ENCODE measurements at regions not wholly inside any gene's neighbourhood (a gene's known extent, or its start where the extent isn't known, plus 50 kb on each side); places are given as distances from the start of the nearest gene placed in this dataset.

- ATAC-seq: no peak
These were observed 173.3 kb downstream of the SPATA31D1 start for GRCh38 chr9:82161876-82162275.

- ATAC-seq: no peak
These were observed 175.6 kb downstream of the SPATA31D1 start for GRCh38 chr9:82164159-82164558.

- no peak for ATAC-seq
These were observed 178.7 kb downstream of the SPATA31D1 start for GRCh38 chr9:82167296-82167695.

GRCh38 chr9:82168585-82168984 is 180.0 kb downstream of the SPATA31D1 start:
- peak; percentile 97 for ATAC-seq

GRCh38 chr9:82170866-82171265 is 182.3 kb downstream of the SPATA31D1 start:
- ATAC-seq: no peak

GRCh38 chr9:82171271-82171670 is 182.7 kb downstream of the SPATA31D1 start:
- no peak for ATAC-seq

GRCh38 chr9:82180711-82181110 is 192.1 kb downstream of the SPATA31D1 start:
- ATAC-seq: no peak

- no peak for ATAC-seq
These were observed 194.7 kb downstream of the SPATA31D1 start for GRCh38 chr9:82183181-82183860.

- ATAC-seq: no peak
These were observed 196.0 kb downstream of the SPATA31D1 start for GRCh38 chr9:82184524-82184923.

GRCh38 chr9:82188817-82189216 is 200.2 kb downstream of the SPATA31D1 start:
- ATAC-seq: no peak

- ATAC-seq: no peak
These were observed 202.7 kb downstream of the SPATA31D1 start for GRCh38 chr9:82191082-82191770.

GRCh38 chr9:82192211-82192610 is 203.6 kb downstream of the SPATA31D1 start:
- no peak for ATAC-seq

- ATAC-seq: no peak
These were observed 208.3 kb downstream of the SPATA31D1 start for GRCh38 chr9:82196622-82197441.

GRCh38 chr9:82201196-82201595 is 212.6 kb downstream of the SPATA31D1 start:
- no peak for ATAC-seq

GRCh38 chr9:82202808-82203207 is 214.2 kb downstream of the SPATA31D1 start:
- no peak for ATAC-seq

- no peak for ATAC-seq
These were observed 217.9 kb downstream of the SPATA31D1 start for GRCh38 chr9:82206490-82206889.

GRCh38 chr9:82206946-82207345 is 218.4 kb downstream of the SPATA31D1 start:
- no peak for ATAC-seq

GRCh38 chr9:82208741-82209450 is 220.3 kb downstream of the SPATA31D1 start:
- ATAC-seq: no peak

- no peak for ATAC-seq
These were observed 221.4 kb downstream of the SPATA31D1 start for GRCh38 chr9:82209797-82210470.

GRCh38 chr9:82212885-82213284 is 224.3 kb downstream of the SPATA31D1 start:
- ATAC-seq: no peak

GRCh38 chr9:82216435-82216834 is 227.9 kb downstream of the SPATA31D1 start:
- ATAC-seq: no peak

GRCh38 chr9:82223442-82223841 is 234.9 kb downstream of the SPATA31D1 start:
- no peak for ATAC-seq
